PC-9 (cell line): ENCODE measurements at regions not wholly inside any gene's neighbourhood (a gene's known extent, or its start where the extent isn't known, plus 50 kb on each side); places are given as distances from the start of the nearest gene placed in this dataset.

Experiments
- EZH2 ChIP-seq: fragments of 200-600 bp; sonication (generic); IDR thresholded peaks from 2 replicates; pipeline ENCODE4 v1.8.0; 2017; ENCODE audit warnings: antibody characterized with exemption, low read depth
- TF ChIP-seq, protein P1 (sequence below): fragments of 200-600 bp; sonication (generic); conservative IDR thresholded peaks from 2 replicates; pipeline ENCODE4 v1.6.1; 2017; ENCODE audit warnings: mixed run types, antibody characterized with exemption, mild to moderate bottlenecking, moderate library complexity

DNA sequence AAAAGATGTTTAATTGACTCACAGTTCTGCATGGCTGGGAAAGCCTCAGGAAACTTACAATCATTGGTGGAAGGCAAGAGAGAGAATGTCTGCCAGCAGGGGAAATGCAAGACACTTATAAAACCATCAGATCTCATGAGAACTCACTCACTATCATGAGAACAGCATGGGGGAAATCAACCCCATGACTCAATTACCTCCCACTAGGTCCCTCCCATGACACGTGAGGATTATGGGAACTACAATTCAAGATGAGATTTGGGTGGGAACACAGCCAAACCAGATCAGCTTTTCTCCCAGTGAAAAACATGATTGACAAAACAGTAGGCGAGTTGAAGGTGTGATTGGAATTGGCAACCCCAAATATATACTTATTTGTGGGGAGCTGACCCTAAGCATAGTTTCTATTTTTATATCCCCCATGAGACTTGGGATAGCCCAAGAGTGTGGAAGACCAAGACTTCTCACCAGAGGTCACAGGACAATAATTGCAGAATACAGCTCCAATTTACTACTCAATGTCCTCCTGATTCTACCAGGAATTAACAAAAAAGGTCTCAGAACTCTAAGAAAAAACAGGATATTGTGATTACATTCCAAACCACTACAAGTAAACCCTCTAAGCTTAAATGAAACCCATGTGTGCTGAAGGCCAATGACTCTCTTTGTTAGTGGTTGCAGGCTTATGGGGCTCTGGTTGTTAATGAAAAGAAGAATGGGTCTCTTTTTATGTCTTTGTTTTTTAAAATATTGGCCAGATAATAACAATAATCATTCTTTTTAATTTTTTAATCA is 96.1 kb upstream of the PIK3C3 start:
- TF ChIP-seq, protein P1, sequence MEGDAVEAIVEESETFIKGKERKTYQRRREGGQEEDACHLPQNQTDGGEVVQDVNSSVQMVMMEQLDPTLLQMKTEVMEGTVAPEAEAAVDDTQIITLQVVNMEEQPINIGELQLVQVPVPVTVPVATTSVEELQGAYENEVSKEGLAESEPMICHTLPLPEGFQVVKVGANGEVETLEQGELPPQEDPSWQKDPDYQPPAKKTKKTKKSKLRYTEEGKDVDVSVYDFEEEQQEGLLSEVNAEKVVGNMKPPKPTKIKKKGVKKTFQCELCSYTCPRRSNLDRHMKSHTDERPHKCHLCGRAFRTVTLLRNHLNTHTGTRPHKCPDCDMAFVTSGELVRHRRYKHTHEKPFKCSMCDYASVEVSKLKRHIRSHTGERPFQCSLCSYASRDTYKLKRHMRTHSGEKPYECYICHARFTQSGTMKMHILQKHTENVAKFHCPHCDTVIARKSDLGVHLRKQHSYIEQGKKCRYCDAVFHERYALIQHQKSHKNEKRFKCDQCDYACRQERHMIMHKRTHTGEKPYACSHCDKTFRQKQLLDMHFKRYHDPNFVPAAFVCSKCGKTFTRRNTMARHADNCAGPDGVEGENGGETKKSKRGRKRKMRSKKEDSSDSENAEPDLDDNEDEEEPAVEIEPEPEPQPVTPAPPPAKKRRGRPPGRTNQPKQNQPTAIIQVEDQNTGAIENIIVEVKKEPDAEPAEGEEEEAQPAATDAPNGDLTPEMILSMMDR, result no peak
- TF ChIP-seq EZH2, result no peak
